CD8-positive, alpha-beta memory T cell (primary cell): ENCODE measurements at regions not wholly inside any gene's neighbourhood (a gene's known extent, or its start where the extent isn't known, plus 50 kb on each side); places are given as distances from the start of the nearest gene placed in this dataset.
"Not testable (repeated sequence)": the region's sequence is repeated elsewhere in the genome, so short reads cannot be mapped to it uniquely, and the experiment has no call there.

Experiments used
- CTCF ChIA-PET: fragments of 350-600 bp; sonication (Branson Sonifier 250); formaldehyde crosslinking; loops from one replicate; lab custom pipeline; 2021; ENCODE audit warnings: antibody characterized with exemption; lab: Charles Lee
- POLR2A ChIA-PET: fragments of 350-600 bp; sonication (Branson Sonifier 250); formaldehyde crosslinking; loops from one replicate; lab custom pipeline; 2021; ENCODE audit warnings: antibody characterized with exemption; lab: Charles Lee
- DNase-seq, 5 donors: peaks; one replicate each; pipeline versions ENCODE4 v3.0.0 to v3.0.0-alpha.2; 2020 to 2022; ENCODE audit warnings: mixed read lengths in 1 of 5
- H3K27ac ChIP-seq: one replicate; pipeline ENCODE4 v1.7.0; 2013; ENCODE audit warnings: low read depth, mild to moderate bottlenecking, low read length, moderate library complexity
- H3K27me3 ChIP-seq: 2 replicates; pipeline ENCODE4 v1.7.0; 2013; ENCODE audit warnings: low read length, mild to moderate bottlenecking; ENCODE audit not compliant: insufficient read depth, poor library complexity, severe bottlenecking
- H3K36me3 ChIP-seq: 2 replicates; pipeline ENCODE4 v1.7.0; 2013; ENCODE audit warnings: mild to moderate bottlenecking, low read length, moderate library complexity; ENCODE audit not compliant: insufficient read depth
- H3K4me1 ChIP-seq: 2 replicates; pipeline ENCODE4 v1.7.0; 2013; ENCODE audit warnings: mild to moderate bottlenecking, low read length, moderate library complexity; ENCODE audit not compliant: insufficient read depth
- H3K4me3 ChIP-seq: 2 replicates; pipeline ENCODE4 v1.7.0; 2013; ENCODE audit warnings: mild to moderate bottlenecking, low read length
- H3K9me3 ChIP-seq: 2 replicates; pipeline ENCODE4 v1.7.0; 2013; ENCODE audit warnings: mild to moderate bottlenecking, low read length
- H3K27ac Mint-ChIP-seq, 8 donors: one replicate each; pipeline ENCODE4 v1.8.0; 2020 to 2021; ENCODE audit warnings: mixed read lengths in 8 of 8, mild to moderate bottlenecking in 6 of 8, inconsistent platforms in 3 of 8, moderate library complexity in 3 of 8
- H3K27me3 Mint-ChIP-seq, 2 donors: one replicate each; pipeline ENCODE4 v1.8.0; 2020 to 2021; ENCODE audit warnings: mixed read lengths in 2 of 2, mild to moderate bottlenecking in 1 of 2, moderate library complexity in 1 of 2
- H3K36me3 Mint-ChIP-seq, 3 donors: one replicate each; pipeline ENCODE4 v1.8.0; 2020 to 2021; ENCODE audit warnings: mixed read lengths in 3 of 3, inconsistent platforms in 1 of 3, mild to moderate bottlenecking in 1 of 3
- H3K4me1 Mint-ChIP-seq, 3 donors: one replicate each; pipeline ENCODE4 v1.8.0; 2020 to 2021; ENCODE audit warnings: mixed read lengths in 3 of 3, inconsistent platforms in 1 of 3, mild to moderate bottlenecking in 1 of 3
- H3K4me3 Mint-ChIP-seq, 7 donors: one replicate each; pipeline ENCODE4 v1.8.0; 2020 to 2021; ENCODE audit warnings: mixed read lengths in 7 of 7, mild to moderate bottlenecking in 6 of 7, moderate library complexity in 4 of 7, inconsistent platforms in 2 of 7
- H3K9me3 Mint-ChIP-seq, 5 donors: one replicate each; pipeline ENCODE4 v1.8.0; 2020 to 2022; ENCODE audit warnings: mixed read lengths in 5 of 5, mild to moderate bottlenecking in 3 of 5, moderate library complexity in 2 of 5, inconsistent platforms in 1 of 5

DNA sequence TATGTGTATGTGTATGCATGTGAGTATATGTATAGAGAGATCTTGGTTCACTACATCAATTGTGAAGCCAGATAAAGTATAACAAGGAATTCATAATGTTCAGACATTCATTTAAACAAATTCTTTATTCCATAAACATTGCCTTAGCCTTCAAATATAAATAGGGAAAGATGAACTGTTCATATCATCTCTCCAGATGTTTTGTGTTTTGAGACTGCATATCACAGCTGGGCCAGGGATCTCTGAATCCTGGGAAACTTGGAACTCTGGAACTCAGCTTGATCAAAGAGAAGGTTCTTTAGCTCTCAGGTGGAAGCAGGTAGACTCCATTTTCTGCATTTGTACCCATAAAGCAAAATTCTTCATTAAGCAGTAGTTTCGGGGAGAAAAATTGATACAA is 272.6 kb upstream of the ETAA1 start:
- Mint-ChIP-seq H3K4me1 (no peaks in the 10 kb centered on the region), H3K27me3 (no peaks in the 10 kb centered on the region)
- no peaks in the 10 kb centered on the region for H3K4me1 ChIP-seq

GRCh38 chr2:67130531-67131256 is 266.4 kb upstream of the ETAA1 start:
- peaks cover 0 to 7% (median 3%) of the 10 kb centered on the region in 5 donors for H3K9me3 Mint-ChIP-seq
- ChIA-PET POLR2A (no interaction called here), CTCF (no interaction called here)
- H3K4me3 Mint-ChIP-seq: no peak overlapping the region
- Histone ChIP-seq H3K36me3 (no peaks in the 10 kb centered on the region), H3K27me3 (no peaks in the 10 kb centered on the region), H3K4me1 (no peaks in the 10 kb centered on the region), H3K4me3 (no peak overlapping the region), H3K27ac (no peak overlapping the region), H3K9me3 (no peaks in the 10 kb centered on the region)
- H3K4me1 Mint-ChIP-seq: no peaks in the 10 kb centered on the region
- DNase-seq: no peak
- H3K27ac Mint-ChIP-seq: no peak overlapping the region
- H3K27me3 Mint-ChIP-seq: peaks cover 0 to 1% of the 10 kb centered on the region in 2 donors
- no peaks in the 10 kb centered on the region for H3K36me3 Mint-ChIP-seq

More for the DNA sequence above, 272.6 kb upstream of the ETAA1 start:
- CTCF ChIA-PET: no interaction called here
- Histone ChIP-seq H3K36me3 (no peaks in the 10 kb centered on the region), H3K27ac (no peak overlapping the region), H3K4me3 (no peak overlapping the region), H3K27me3 (no peaks in the 10 kb centered on the region), H3K9me3 (no peaks in the 10 kb centered on the region)
- no peak overlapping the region for H3K27ac Mint-ChIP-seq
- no peaks in the 10 kb centered on the region for H3K36me3 Mint-ChIP-seq
- peaks cover 0 to 11% (median 3%) of the 10 kb centered on the region in 5 donors for H3K9me3 Mint-ChIP-seq
- POLR2A ChIA-PET: no interaction called here
- H3K4me3 Mint-ChIP-seq: no peak overlapping the region
- no peak for DNase-seq

- no peaks in the 10 kb centered on the region for H3K9me3 ChIP-seq
- H3K4me3 Mint-ChIP-seq: no peak overlapping the region
- no peak overlapping the region for H3K27ac ChIP-seq
- no peaks in the 10 kb centered on the region for H3K27me3 ChIP-seq
- no peaks in the 10 kb centered on the region for H3K36me3 Mint-ChIP-seq
- H3K27ac Mint-ChIP-seq: no peak overlapping the region
- no peaks in the 10 kb centered on the region for H3K4me1 Mint-ChIP-seq
- DNase-seq: no peak
- peaks cover 0 to 1% of the 10 kb centered on the region in 2 donors for H3K27me3 Mint-ChIP-seq
- H3K4me1 ChIP-seq: no peaks in the 10 kb centered on the region
- CTCF ChIA-PET: no interaction called here
- H3K4me3 ChIP-seq: no peak overlapping the region
- POLR2A ChIA-PET: no interaction called here
- peaks cover 0 to 7% (median 2%) of the 10 kb centered on the region in 5 donors for H3K9me3 Mint-ChIP-seq
- H3K36me3 ChIP-seq: no peaks in the 10 kb centered on the region
Measured at GRCh38 chr2:67131257-67131609, 265.9 kb upstream of the ETAA1 start.

DNA sequence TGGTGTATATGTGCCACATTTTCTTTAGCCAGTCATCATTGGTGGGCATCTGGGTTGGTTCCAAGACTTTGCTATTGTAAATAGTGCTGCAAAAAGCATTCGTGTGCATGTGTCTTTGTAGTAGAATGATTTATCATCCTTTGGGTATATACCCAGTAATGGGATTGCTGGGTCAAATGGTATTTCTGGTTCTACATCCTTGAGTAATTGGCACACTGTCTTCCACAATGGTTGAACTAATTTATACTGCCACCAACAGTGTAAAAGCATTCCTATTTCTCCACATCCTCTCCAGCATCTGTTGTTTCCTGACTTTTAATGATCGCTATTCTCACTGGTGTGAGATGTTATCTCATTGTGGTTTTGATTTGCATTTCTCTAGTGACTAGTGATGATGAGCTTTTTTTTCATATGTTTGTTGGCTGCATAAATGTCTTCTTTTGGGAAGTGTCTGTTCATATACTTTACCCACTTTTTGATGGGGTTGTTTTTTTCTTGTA is 264.6 kb upstream of the ETAA1 start:
- H3K4me3 ChIP-seq, H3K27me3 Mint-ChIP-seq, DNase-seq, H3K36me3 ChIP-seq, H3K9me3 Mint-ChIP-seq, POLR2A ChIA-PET, H3K36me3 Mint-ChIP-seq, H3K4me3 Mint-ChIP-seq, H3K27ac ChIP-seq, H3K27me3 ChIP-seq, H3K27ac Mint-ChIP-seq, H3K9me3 ChIP-seq, H3K4me1 Mint-ChIP-seq, CTCF ChIA-PET, H3K4me1 ChIP-seq: not testable (repeated sequence)

GRCh38 chr2:67135208-67135607 is 261.9 kb upstream of the ETAA1 start:
- H3K9me3 ChIP-seq: no peaks in the 10 kb centered on the region
- no peaks in the 10 kb centered on the region for H3K36me3 ChIP-seq
- Mint-ChIP-seq H3K4me1 (no peaks in the 10 kb centered on the region), H3K4me3 (no peak overlapping the region), H3K27me3 (peaks cover 0 to 1% of the 10 kb centered on the region in 2 donors), H3K36me3 (no peaks in the 10 kb centered on the region), H3K9me3 (peaks cover 0 to 7% (median 3%) of the 10 kb centered on the region in 5 donors), H3K27ac (no peak overlapping the region)
- ChIA-PET POLR2A (no interaction called here), CTCF (no interaction called here)
- H3K27me3 ChIP-seq: no peaks in the 10 kb centered on the region
- H3K4me1 ChIP-seq: no peaks in the 10 kb centered on the region
- no peak for DNase-seq
- H3K27ac ChIP-seq: no peak overlapping the region
- H3K4me3 ChIP-seq: no peak overlapping the region

DNA sequence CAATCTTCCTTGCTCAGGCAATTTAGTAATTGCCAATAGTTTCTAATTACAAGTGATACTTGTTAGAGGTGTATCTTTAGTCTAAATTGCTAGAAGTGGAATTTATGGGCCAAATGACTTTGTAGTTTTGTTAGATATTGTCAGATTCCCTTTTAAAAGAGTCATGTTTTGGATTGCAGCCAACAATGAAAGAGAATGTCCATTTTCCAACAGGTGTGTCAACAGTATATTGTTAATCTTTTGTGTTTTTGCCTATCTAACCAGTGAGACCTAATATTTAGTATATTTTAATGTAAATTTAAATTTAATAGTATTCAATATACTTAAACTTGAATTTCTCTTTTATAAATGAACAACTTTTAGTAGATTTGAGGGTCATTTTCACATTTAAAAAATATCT is 259.4 kb upstream of the ETAA1 start:
- no peaks in the 10 kb centered on the region for H3K4me1 ChIP-seq
- H3K4me3 Mint-ChIP-seq: no peak overlapping the region
- POLR2A ChIA-PET: no interaction called here
- H3K9me3 Mint-ChIP-seq: peaks cover 0 to 16% (median 2%) of the 10 kb centered on the region in 5 donors
- CTCF ChIA-PET: no interaction called here
- H3K27me3 Mint-ChIP-seq: no peaks in the 10 kb centered on the region
- H3K4me1 Mint-ChIP-seq: no peaks in the 10 kb centered on the region
- H3K36me3 ChIP-seq: no peaks in the 10 kb centered on the region
- no peak for DNase-seq
- no peak overlapping the region for H3K4me3 ChIP-seq
- no peaks in the 10 kb centered on the region for H3K9me3 ChIP-seq
- no peak overlapping the region for H3K27ac ChIP-seq
- no peaks in the 10 kb centered on the region for H3K27me3 ChIP-seq
- no peak overlapping the region for H3K27ac Mint-ChIP-seq
- H3K36me3 Mint-ChIP-seq: no peaks in the 10 kb centered on the region

DNA sequence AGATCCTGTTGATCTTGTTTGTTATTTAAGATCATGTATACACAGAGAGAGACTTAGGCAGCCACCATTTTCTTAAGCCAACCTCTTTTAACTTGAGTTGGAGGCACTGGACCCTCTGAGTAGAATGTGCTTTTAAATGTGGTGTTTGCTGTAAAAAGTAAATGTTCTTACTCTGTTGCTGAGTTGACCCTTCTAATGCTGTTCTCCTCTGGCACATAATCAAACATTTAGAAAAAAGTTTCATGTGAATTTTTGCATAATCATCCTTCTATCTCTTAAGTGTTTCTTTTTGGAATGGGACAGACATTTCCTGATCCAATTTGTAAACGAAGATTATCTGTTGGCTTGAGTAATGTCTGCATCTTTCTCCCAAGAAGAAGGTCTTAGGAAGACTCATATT is 255.1 kb upstream of the ETAA1 start:
- no peaks in the 10 kb centered on the region for H3K4me1 Mint-ChIP-seq

GRCh38 chr2:67142741-67143140 is 254.4 kb upstream of the ETAA1 start:
- no peak overlapping the region for H3K4me3 ChIP-seq
- DNase-seq: no peak
- Mint-ChIP-seq H3K27ac (no peak overlapping the region), H3K4me1 (no peaks in the 10 kb centered on the region), H3K4me3 (no peak overlapping the region), H3K36me3 (no peaks in the 10 kb centered on the region), H3K27me3 (no peaks in the 10 kb centered on the region), H3K9me3 (peaks cover 0 to 12% (median 0%) of the 10 kb centered on the region in 5 donors)
- ChIA-PET POLR2A (no interaction called here), CTCF (no interaction called here)
- no peaks in the 10 kb centered on the region for H3K9me3 ChIP-seq
- H3K27ac ChIP-seq: no peak overlapping the region
- H3K27me3 ChIP-seq: no peaks in the 10 kb centered on the region
- no peaks in the 10 kb centered on the region for H3K36me3 ChIP-seq
- no peaks in the 10 kb centered on the region for H3K4me1 ChIP-seq

More for the DNA sequence above, 255.1 kb upstream of the ETAA1 start:
- no peak for DNase-seq
- H3K27me3 ChIP-seq: no peaks in the 10 kb centered on the region
- Mint-ChIP-seq H3K9me3 (peaks cover 0 to 16% (median 0%) of the 10 kb centered on the region in 5 donors), H3K27ac (no peak overlapping the region), H3K4me3 (no peak overlapping the region), H3K27me3 (no peaks in the 10 kb centered on the region), H3K36me3 (no peaks in the 10 kb centered on the region)
- H3K27ac ChIP-seq: no peak overlapping the region
- CTCF ChIA-PET: no interaction called here
- no peaks in the 10 kb centered on the region for H3K4me1 ChIP-seq
- POLR2A ChIA-PET: no interaction called here
- no peak overlapping the region for H3K4me3 ChIP-seq
- H3K9me3 ChIP-seq: no peaks in the 10 kb centered on the region
- H3K36me3 ChIP-seq: no peaks in the 10 kb centered on the region
